GM23248 (cell line): ENCODE measurements at regions not wholly inside any gene's neighbourhood (a gene's known extent, or its start where the extent isn't known, plus 50 kb on each side); places are given as distances from the start of the nearest gene placed in this dataset.

Experiments used
- DNase-seq: peaks from one replicate; pipeline ENCODE4 v3.0.0-alpha.2; 2015
- H2AFZ ChIP-seq: fragments of 200-600 bp; sonication (generic); 2 replicates; pipeline ENCODE4 v1.6.1; 2016; ENCODE audit warnings: antibody characterized with exemption
- H3F3A ChIP-seq: fragments of 200-600 bp; sonication (generic); 2 replicates; pipeline ENCODE4 v1.6.1; 2016; ENCODE audit warnings: mild to moderate bottlenecking, antibody characterized with exemption, mixed run types; ENCODE audit not compliant: insufficient read depth
- H3K27ac ChIP-seq: fragments of 200-600 bp; sonication (generic); 2 replicates; pipeline ENCODE4 v1.5.1; 2016; ENCODE audit warnings: mild to moderate bottlenecking
- H3K27me3 ChIP-seq: fragments of 200-600 bp; sonication (generic); replicated peaks from 2 replicates; pipeline ENCODE4 v1.6.1; 2016; ENCODE audit warnings: mild to moderate bottlenecking; ENCODE audit not compliant: insufficient read depth
- H3K36me3 ChIP-seq: fragments of 200-600 bp; sonication (generic); 2 replicates; pipeline ENCODE4 v1.6.1; 2016; ENCODE audit warnings: low read depth, mild to moderate bottlenecking
- H3K4me1 ChIP-seq: fragments of 200-600 bp; sonication (generic); 2 replicates; pipeline ENCODE4 v1.6.1; 2016; ENCODE audit warnings: mild to moderate bottlenecking; ENCODE audit not compliant: insufficient read depth
- H3K4me2 ChIP-seq: fragments of 200-600 bp; sonication (generic); one replicate; pipeline ENCODE4 v1.6.1; 2016; ENCODE audit warnings: mild to moderate bottlenecking; ENCODE audit not compliant: unreplicated experiment
- H3K4me3 ChIP-seq: fragments of 200-600 bp; sonication (generic); 2 replicates; pipeline ENCODE4 v1.5.1; 2016; ENCODE audit warnings: mild to moderate bottlenecking
- H3K79me2 ChIP-seq: fragments of 200-600 bp; sonication (generic); 2 replicates; pipeline ENCODE4 v1.6.1; 2016; ENCODE audit warnings: mild to moderate bottlenecking; ENCODE audit not compliant: insufficient read depth
- H3K9ac ChIP-seq: fragments of 200-600 bp; sonication (generic); 2 replicates; pipeline ENCODE4 v1.6.1; 2016; ENCODE audit warnings: mild to moderate bottlenecking
- H3K9me2 ChIP-seq: fragments of 200-600 bp; sonication (generic); 2 replicates; pipeline ENCODE4 v1.6.1; 2016; ENCODE audit warnings: mixed run types, mild to moderate bottlenecking, moderate library complexity; ENCODE audit not compliant: insufficient read depth
- H3K9me3 ChIP-seq: fragments of 200-600 bp; sonication (generic); one replicate; pipeline ENCODE4 v1.6.1; 2017; ENCODE audit warnings: low read depth
- H4K20me1 ChIP-seq: fragments of 200-600 bp; sonication (generic); 2 replicates; pipeline ENCODE4 v1.6.0; 2016; ENCODE audit not compliant: insufficient read depth
- EZH2 ChIP-seq: fragments of 200-600 bp; sonication (generic); IDR thresholded peaks from 2 replicates; pipeline ENCODE4 v1.6.1; 2018; ENCODE audit warnings: antibody characterized with exemption, mild to moderate bottlenecking; ENCODE audit not compliant: insufficient read depth, poor library complexity, severe bottlenecking
- EZH2phosphoT487 ChIP-seq: fragments of 200-600 bp; sonication (generic); IDR thresholded peaks from 2 replicates; pipeline ENCODE4 v1.6.1; 2018; ENCODE audit warnings: antibody characterized with exemption, moderate library complexity, mild to moderate bottlenecking, low read depth; ENCODE audit not compliant: insufficient read depth
- WGBS, 2 experiments: methylation state at CpG; one replicate each; pipeline ENCODE4 v1.1.6; 2015 to 2017; ENCODE audit warnings: low lambda C conversion rate in 2 of 2, low coverage in 1 of 2; ENCODE audit errors: missing lambda C conversion rate in 2 of 2; 5-methylcytosine and 5-hydroxymethylcytosine counted together
- in situ Hi-C: fragments of 300-500 bp; cut with MboI; formaldehyde crosslinking; loops from 2 replicates; pipeline ENCODE4 v1.15.0; 2020

DNA sequence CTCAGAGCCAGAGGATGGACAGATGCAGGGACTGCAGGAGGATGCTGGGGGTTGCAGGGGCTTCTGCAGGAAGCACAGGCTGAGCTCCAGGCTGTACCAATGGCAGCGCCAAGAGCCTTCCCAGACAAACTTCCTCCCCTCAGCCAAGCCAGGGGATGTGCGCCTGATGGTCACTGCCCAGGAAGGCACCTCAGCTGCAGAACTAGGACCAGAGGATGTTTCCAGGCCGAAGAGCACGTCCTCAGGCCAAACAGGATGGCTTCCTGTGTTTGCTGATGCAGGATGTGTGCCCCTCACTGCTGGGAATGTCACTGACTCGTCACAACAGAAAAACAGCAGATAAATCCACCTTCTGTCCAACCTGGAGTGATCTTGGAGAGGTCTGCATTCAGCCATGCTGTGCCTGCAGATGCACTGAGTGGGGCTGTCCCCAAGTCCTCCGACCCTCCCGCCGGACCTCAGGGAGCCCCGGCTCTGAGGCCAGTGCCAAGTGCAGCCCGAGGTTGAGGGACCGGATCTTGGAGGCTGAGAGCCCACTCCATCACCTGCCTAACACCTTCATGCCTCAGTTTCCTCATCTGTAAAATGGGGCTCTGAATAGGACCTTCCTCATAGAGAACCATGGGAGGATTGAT, 152.5 kb upstream of the CHST15 start:
- Histone ChIP-seq H3K9ac (no peak overlapping the region), H4K20me1 (no peaks in the 10 kb centered on the region), H3K4me2 (no peak overlapping the region), H3K79me2 (no peaks in the 10 kb centered on the region), H3K4me3 (no peak overlapping the region), H3F3A (no peaks in the 10 kb centered on the region), H3K27me3 (no peaks in the 10 kb centered on the region), H3K9me2 (no peaks in the 10 kb centered on the region), H3K4me1 (no peaks in the 10 kb centered on the region), H3K27ac (no peak overlapping the region), H3K36me3 (no peaks in the 10 kb centered on the region), H3K9me3 (no peaks in the 10 kb centered on the region), H2AFZ (no peak overlapping the region)
- WGBS, 2 experiments, result 46 to 48% methylated on average over 11 of the region's 11 CpGs
- DNase-seq, result no peak
- in situ Hi-C loops, result no loop called here
- TF ChIP-seq EZH2, result no peak
- TF ChIP-seq EZH2phosphoT487, result no peak

DNA sequence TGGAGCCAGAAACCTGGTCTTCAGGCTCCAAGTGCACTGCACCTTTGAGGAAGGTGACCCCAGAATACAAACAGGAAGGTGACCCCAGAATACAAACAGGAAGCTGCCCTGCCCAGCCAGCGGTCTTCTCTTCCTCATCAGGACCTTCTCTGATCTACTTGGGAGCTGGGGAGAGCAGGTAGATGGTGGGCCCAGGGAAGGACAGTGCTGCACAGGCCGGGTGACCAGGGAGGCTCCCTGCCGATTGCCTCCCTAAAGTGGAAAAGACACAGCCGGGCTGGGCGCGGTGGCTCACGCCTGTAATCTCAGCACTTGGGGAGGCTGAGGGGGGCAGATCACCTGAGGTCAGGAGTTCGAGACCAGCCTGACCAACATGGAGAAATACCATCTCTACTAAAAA, 151.8 kb upstream of the CHST15 start:
- Histone ChIP-seq H3K9me3 (no peaks in the 10 kb centered on the region), H3K79me2 (no peaks in the 10 kb centered on the region), H3K27me3 (no peaks in the 10 kb centered on the region), H3K36me3 (no peaks in the 10 kb centered on the region), H3K4me3 (no peak overlapping the region), H3K27ac (no peak overlapping the region), H3K9ac (no peak overlapping the region), H3K9me2 (no peaks in the 10 kb centered on the region), H3F3A (no peaks in the 10 kb centered on the region), H3K4me2 (no peak overlapping the region), H3K4me1 (no peaks in the 10 kb centered on the region), H4K20me1 (no peaks in the 10 kb centered on the region), H2AFZ (no peak overlapping the region)
- no peak for DNase-seq
- 53 to 60% methylated on average over 8 of the region's 8 CpGs for WGBS, 2 experiments
- TF ChIP-seq EZH2phosphoT487, result no peak
- no peak for TF ChIP-seq EZH2
- in situ Hi-C loops, result no loop called here

DNA sequence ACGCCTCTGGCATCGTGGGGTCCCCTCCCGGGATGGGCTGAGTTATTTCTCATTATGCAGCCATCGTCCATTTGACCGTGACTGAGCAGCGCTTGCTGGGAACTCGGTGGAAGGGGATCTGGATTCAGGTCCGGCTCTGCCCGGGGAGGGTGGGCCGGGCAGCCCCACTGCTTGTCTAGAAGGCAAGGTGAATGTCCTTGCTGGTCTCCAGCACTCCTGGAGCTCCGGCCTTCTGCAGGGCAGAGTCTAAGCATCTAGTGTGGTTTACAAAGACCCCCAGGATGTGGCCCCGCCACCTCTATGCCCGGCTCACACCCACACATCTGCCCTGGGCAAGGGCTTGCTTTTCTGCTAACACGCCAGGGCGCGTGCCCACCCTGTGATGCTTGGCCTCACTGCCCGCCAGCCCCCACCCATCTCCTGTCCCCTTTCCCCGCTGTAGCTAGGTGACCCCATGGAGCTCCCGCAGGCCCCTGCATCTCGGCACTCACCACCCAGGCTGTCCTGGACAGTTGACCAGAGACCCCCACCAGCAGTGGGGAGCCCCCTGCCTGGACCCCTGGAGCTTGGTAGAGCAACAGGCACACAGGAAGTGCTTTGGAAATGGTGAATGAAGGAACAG, 151.0 kb upstream of the CHST15 start:
- WGBS, 2 experiments, result 50 to 53% methylated on average over 15 to 20 of the region's 20 CpGs
- in situ Hi-C loops, result no loop called here

DNA sequence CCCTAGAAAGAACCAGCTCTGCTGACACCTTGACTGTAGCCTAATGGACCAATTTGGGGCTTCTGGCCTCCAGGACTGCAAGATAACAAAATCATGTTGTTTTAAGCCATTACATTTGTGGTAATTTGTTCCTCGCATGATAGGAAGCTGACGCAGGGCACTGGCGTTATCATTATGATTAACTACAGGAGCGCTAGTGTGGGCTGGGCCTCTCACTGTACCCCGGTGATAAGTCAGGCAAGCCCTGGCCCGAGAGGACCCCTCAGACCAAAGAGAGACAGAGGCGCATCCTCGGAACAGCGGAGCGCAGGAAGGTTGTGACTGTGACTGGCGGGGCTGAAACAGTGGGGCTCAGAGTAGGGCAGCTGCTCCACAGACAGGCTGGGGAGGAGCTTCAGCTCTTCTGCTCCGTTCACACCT, 150.3 kb upstream of the CHST15 start:
- in situ Hi-C loops, result no loop called here
- H3K9me2 ChIP-seq, result no peaks in the 10 kb centered on the region
- H3K4me1 ChIP-seq, result no peaks in the 10 kb centered on the region
- no peak overlapping the region for H3K9ac ChIP-seq
- TF ChIP-seq EZH2phosphoT487, result no peak
- TF ChIP-seq EZH2, result no peak
- DNase-seq, result no peak
- H3F3A ChIP-seq, result no peaks in the 10 kb centered on the region
- no peaks in the 10 kb centered on the region for H3K79me2 ChIP-seq
- H3K4me2 ChIP-seq, result no peak overlapping the region
- no peaks in the 10 kb centered on the region for H3K9me3 ChIP-seq
- H3K4me3 ChIP-seq, result no peak overlapping the region
- H3K36me3 ChIP-seq, result no peaks in the 10 kb centered on the region
- no peaks in the 10 kb centered on the region for H4K20me1 ChIP-seq
- no peak overlapping the region for H2AFZ ChIP-seq
- no peaks in the 10 kb centered on the region for H3K27me3 ChIP-seq
- 38 to 41% methylated on average over 12 of the region's 12 CpGs for WGBS, 2 experiments
- H3K27ac ChIP-seq, result no peak overlapping the region

More for the DNA sequence above, 151.0 kb upstream of the CHST15 start:
- H3F3A ChIP-seq, result no peaks in the 10 kb centered on the region
- H3K4me1 ChIP-seq, result no peaks in the 10 kb centered on the region
- H3K27me3 ChIP-seq, result no peaks in the 10 kb centered on the region
- H3K4me2 ChIP-seq, result no peak overlapping the region
- TF ChIP-seq EZH2phosphoT487 (no peak), EZH2 (no peak)
- no peak overlapping the region for H3K4me3 ChIP-seq
- H3K9me2 ChIP-seq, result no peaks in the 10 kb centered on the region
- no peaks in the 10 kb centered on the region for H4K20me1 ChIP-seq
- DNase-seq, result no peak
- no peaks in the 10 kb centered on the region for H3K9me3 ChIP-seq
- no peaks in the 10 kb centered on the region for H3K79me2 ChIP-seq
- no peaks in the 10 kb centered on the region for H3K36me3 ChIP-seq
- H3K9ac ChIP-seq, result no peak overlapping the region
- no peak overlapping the region for H2AFZ ChIP-seq
- no peak overlapping the region for H3K27ac ChIP-seq
